ENCODE measurements at regions not wholly inside any gene's neighbourhood (a gene's known extent, or its start where the extent isn't known, plus 50 kb on each side); places are given as distances from the start of the nearest gene placed in this dataset.

DNA sequence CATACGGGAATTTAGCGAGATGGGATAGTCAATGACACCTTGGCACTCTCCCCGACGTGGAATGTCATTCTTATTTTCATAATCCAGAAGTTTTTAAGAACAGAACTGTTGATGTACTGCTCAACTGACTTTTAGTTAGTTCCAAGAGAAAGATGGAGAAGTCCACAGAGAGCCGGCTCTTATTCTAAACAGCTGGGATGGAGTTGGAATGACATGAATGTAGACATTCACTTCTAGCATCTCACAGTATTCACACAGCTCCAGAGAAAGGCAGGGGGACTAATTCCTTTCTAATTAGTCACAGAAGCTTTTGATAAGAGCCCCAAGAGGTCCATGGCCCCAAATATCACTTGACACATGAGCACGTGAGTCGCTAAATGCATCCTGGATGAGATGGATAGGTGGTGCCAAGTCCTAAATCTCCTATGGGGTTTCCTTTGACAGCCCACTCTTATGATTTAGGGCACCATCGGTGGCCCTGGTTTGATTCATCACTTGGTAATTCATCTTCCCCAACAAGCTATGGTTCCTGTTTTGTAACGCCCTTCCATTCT, 420.3 kb upstream of the AUTS2 start:
- H3K27me3 ChIP-seq, result no peaks in the 10 kb centered on the region
- peak overlapping the region; percentile 53 to 64 for H3K27ac ChIP-seq
- no peak overlapping the region for H3K4me3 ChIP-seq

DNA sequence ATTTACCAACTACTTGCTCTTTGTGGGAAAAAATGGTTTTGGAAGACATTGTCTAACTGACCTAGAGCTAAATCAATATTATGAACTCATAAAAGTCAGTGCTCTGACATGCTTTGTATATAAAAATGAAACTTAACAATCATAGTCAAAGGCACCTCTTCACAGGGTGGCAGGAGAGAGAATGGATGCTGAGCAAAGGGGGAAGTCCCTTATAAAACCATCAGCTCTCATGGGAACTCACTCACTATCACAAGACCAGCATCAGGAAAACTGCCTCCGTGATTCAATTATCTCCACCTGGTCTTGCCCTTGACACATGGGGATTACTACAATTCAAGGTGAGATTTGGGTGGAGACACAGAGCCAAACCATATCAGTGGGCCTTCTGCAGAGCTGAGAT, 417.6 kb upstream of the AUTS2 start:
- Histone ChIP-seq H3K27ac (no peak overlapping the region), H3K36me3 (no peaks in the 10 kb centered on the region), H3K27me3 (no peaks in the 10 kb centered on the region), H3K4me3 (no peak overlapping the region), H3K9me3 (no peaks in the 10 kb centered on the region), H3K4me1 (peaks cover 0 to 16% of the 10 kb centered on the region in 2 donors)
- DNase-seq (ENCODE audit: low spot score), result no peak
- TF ChIP-seq CTCF (IDR thresholded peaks at IDR 0.05), result no peak

More for the DNA sequence above, 420.3 kb upstream of the AUTS2 start:
- Histone ChIP-seq H3K4me1 (peaks cover 0 to 16% of the 10 kb centered on the region in 2 donors), H3K36me3 (no peaks in the 10 kb centered on the region), H3K9me3 (no peaks in the 10 kb centered on the region)
- TF ChIP-seq CTCF (IDR thresholded peaks at IDR 0.05), result no peak
- DNase-seq (ENCODE audit: low spot score), result no peak

DNA sequence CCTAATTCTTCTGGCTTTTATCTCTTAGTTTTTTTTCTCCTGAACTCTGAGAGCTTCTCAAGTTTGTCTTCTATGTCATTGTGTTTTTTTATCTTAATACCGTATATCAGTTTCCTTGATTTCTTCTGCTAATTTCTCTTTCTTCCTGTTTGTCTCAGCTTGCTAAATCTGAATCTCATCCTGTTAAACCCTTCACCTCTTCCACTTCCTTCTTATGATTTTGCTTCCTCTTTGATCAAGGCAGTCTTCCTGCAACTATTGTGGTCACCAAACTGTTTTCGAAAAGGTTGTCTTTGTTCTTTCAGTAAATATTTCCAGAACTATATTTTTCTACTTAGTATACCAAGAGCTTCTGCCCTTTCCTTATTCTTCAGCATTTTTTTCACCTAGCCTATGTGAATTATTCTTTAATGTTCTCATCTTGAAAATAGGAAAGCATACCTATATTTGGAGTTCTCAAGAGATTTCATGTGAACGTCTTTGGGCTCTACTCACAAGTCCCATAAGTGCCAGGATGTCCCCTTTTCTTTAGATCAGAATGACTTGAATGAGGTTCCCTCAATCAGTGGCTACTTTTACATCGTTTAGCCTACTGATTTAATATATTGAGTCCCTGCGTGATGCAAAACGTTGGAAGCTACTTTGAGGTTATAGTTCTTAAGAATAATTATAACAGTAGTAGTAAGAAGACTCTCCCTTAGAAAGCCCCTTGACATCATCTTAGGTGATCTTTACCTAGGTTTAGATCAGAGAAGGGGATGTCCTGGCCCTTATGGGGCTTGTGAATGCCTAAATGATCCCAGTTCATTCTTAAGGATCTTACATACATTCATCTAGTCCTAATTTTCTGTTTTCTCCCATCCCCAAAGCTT, 415.4 kb upstream of the AUTS2 start:
- no peaks in the 10 kb centered on the region for H3K27me3 ChIP-seq
- no peak overlapping the region for H3K4me3 ChIP-seq
- H3K9me3 ChIP-seq, result no peaks in the 10 kb centered on the region
- no peak for DNase-seq (ENCODE audit: low spot score)
- H3K4me1 ChIP-seq, result peaks cover 0 to 4% of the 10 kb centered on the region in 2 donors
- no peaks in the 10 kb centered on the region for H3K36me3 ChIP-seq
- no peak for TF ChIP-seq CTCF (IDR thresholded peaks at IDR 0.05)
- no peak overlapping the region for H3K27ac ChIP-seq

DNA sequence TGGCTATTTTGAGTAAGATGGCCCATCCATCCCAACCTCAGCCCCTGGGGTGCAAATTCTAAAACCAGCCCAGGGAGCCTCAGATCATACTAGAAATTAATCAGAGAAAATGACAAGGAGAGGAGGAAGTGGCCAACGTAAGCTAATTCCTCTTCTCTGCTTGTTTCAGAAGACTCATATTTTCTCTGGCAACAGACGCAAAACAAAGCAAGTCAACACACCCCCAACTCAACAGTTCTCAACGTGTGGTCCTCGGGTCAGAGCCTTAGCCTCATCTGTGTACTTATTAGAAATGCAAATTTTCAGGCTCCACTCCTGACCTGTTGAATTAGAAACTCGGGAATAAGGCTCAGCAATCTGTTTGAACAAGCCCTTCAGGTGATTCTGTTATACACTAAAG, 413.9 kb upstream of the AUTS2 start:
- no peaks in the 10 kb centered on the region for H3K9me3 ChIP-seq
- no peak overlapping the region for H3K4me3 ChIP-seq
- H3K27ac ChIP-seq, result no peak overlapping the region
- H3K4me1 ChIP-seq, result no peaks in the 10 kb centered on the region
- H3K36me3 ChIP-seq, result no peaks in the 10 kb centered on the region
- H3K27me3 ChIP-seq, result no peaks in the 10 kb centered on the region
- DNase-seq (ENCODE audit: low spot score), result no peak
- TF ChIP-seq CTCF (IDR thresholded peaks at IDR 0.05), result no peak

- TF ChIP-seq CTCF (IDR thresholded peaks at IDR 0.05), result no peak
- Histone ChIP-seq H3K27ac (no peak overlapping the region), H3K27me3 (no peaks in the 10 kb centered on the region), H3K36me3 (no peaks in the 10 kb centered on the region), H3K9me3 (no peaks in the 10 kb centered on the region), H3K4me3 (no peak overlapping the region), H3K4me1 (no peaks in the 10 kb centered on the region)
- DNase-seq (ENCODE audit: low spot score), result no peak
These were observed 413.1 kb upstream of the AUTS2 start for GRCh38 chr7:69185170-69185569.
